Neural cell (in vitro differentiated cells): ENCODE measurements at regions not wholly inside any gene's neighbourhood (a gene's known extent, or its start where the extent isn't known, plus 50 kb on each side); places are given as distances from the start of the nearest gene placed in this dataset.

ENCODE experiments used
- H2AFZ ChIP-seq: fragments of 200-600, 300-800 bp; sonication (generic), shearing (Covaris generic); 2 replicates; pipeline ENCODE4 v1.6.0; 2014; ENCODE audit warnings: low read depth, mild to moderate bottlenecking, antibody characterized with exemption, low read length, moderate library complexity
- H3F3A ChIP-seq: fragments of 200-600 bp; shearing (Covaris generic); 2 replicates; pipeline ENCODE4 v1.6.1; 2016; ENCODE audit warnings: mild to moderate bottlenecking, moderate library complexity, mixed read lengths, antibody characterized with exemption, low read length; ENCODE audit not compliant: insufficient read depth, poor library complexity, severe bottlenecking
- H3K27ac ChIP-seq: fragments of 200-600, 300-800 bp; sonication (generic), shearing (Covaris generic); 2 replicates; pipeline ENCODE4 v1.5.1; 2014; ENCODE audit warnings: mild to moderate bottlenecking, low read length, moderate library complexity
- H3K27me3 ChIP-seq: fragments of 300-800, 200-600 bp; sonication (generic), shearing (Covaris generic); 2 replicates; pipeline ENCODE4 v1.6.0; 2014; ENCODE audit warnings: mild to moderate bottlenecking, low read depth, low read length, moderate library complexity; ENCODE audit not compliant: insufficient read depth
- H3K36me3 ChIP-seq: fragments of 300-800, 200-600 bp; sonication (generic), shearing (Covaris generic); 2 replicates; pipeline ENCODE4 v1.5.1; 2014; ENCODE audit warnings: mild to moderate bottlenecking, antibody characterized with exemption, low read length, moderate library complexity; ENCODE audit not compliant: insufficient read depth
- H3K4me2 ChIP-seq: fragments of 300-800, 200-600 bp; sonication (generic), shearing (Covaris generic); 2 replicates; pipeline ENCODE4 v1.6.0; 2014; ENCODE audit warnings: mild to moderate bottlenecking, low read length
- H3K4me3 ChIP-seq: fragments of 300-800, 200-600 bp; sonication (generic), shearing (Covaris generic); 2 replicates; pipeline ENCODE4 v1.5.1; 2014; ENCODE audit warnings: mild to moderate bottlenecking, low read length, moderate library complexity
- H3K79me2 ChIP-seq: fragments of 200-600 bp; shearing (Covaris generic); replicated peaks from 2 replicates; pipeline ENCODE4 v1.6.0; 2014; ENCODE audit warnings: mild to moderate bottlenecking, low read length, moderate library complexity; ENCODE audit not compliant: insufficient read depth
- H3K9ac ChIP-seq: fragments of 300-800, 200-600 bp; sonication (generic), shearing (Covaris generic); 2 replicates; pipeline ENCODE4 v1.6.1; 2016; ENCODE audit warnings: mild to moderate bottlenecking, low read length, mixed read lengths
- H3K9me2 ChIP-seq: fragments of 200-600 bp; shearing (Covaris generic); 2 replicates; pipeline ENCODE4 v1.6.1; 2016; ENCODE audit warnings: mild to moderate bottlenecking, low read length, mixed read lengths; ENCODE audit not compliant: insufficient read depth
- H3K9me3 ChIP-seq: fragments of 200-600, 300-800 bp; sonication (generic), shearing (Covaris generic); 2 replicates; pipeline ENCODE4 v1.6.1; 2016; ENCODE audit warnings: mild to moderate bottlenecking, mixed run types, low read length, moderate library complexity, mixed read lengths
- H4K20me1 ChIP-seq: fragments of 200-600 bp; shearing (Covaris generic); 2 replicates; pipeline ENCODE4 v1.6.1; 2016; ENCODE audit warnings: mild to moderate bottlenecking, mixed run types; ENCODE audit not compliant: insufficient read depth
- CTCF ChIP-seq: fragments of 450-650 bp; IDR thresholded peaks from 2 replicates; pipeline ENCODE4 v1.5.1; 2014; ENCODE audit warnings: antibody characterized with exemption, mild to moderate bottlenecking, moderate library complexity; ENCODE audit not compliant: poor library complexity, severe bottlenecking
- EP300 ChIP-seq: fragments of 450-650 bp; conservative IDR thresholded peaks from 2 replicates; pipeline ENCODE4 v1.6.1; 2014; ENCODE audit warnings: antibody characterized with exemption, mild to moderate bottlenecking, moderate library complexity; ENCODE audit not compliant: poor library complexity, severe bottlenecking
- EZH2 ChIP-seq: fragments of 200-600, 300-800 bp; shearing (Covaris generic), sonication (generic); IDR thresholded peaks from 2 replicates; pipeline ENCODE4 v1.6.1; 2014; ENCODE audit warnings: antibody characterized with exemption, low read length, borderline replicate concordance, mild to moderate bottlenecking; ENCODE audit not compliant: insufficient read depth, poor library complexity, severe bottlenecking
- MXI1 ChIP-seq: fragments of 450-650 bp; conservative IDR thresholded peaks from 2 replicates; pipeline ENCODE4 v1.6.1; 2014; ENCODE audit warnings: antibody characterized with exemption, mild to moderate bottlenecking; ENCODE audit not compliant: poor library complexity, severe bottlenecking
- POLR2AphosphoS5 ChIP-seq: IDR thresholded peaks from 2 replicates; pipeline ENCODE4 v1.6.1; 2012
- RAD21 ChIP-seq: fragments of 450-650 bp; conservative IDR thresholded peaks from 2 replicates; pipeline ENCODE4 v1.6.1; 2014; ENCODE audit warnings: antibody characterized with exemption, mild to moderate bottlenecking, moderate library complexity
- REST ChIP-seq: IDR thresholded peaks from 2 replicates; pipeline ENCODE4 v1.6.1; 2012; ENCODE audit warnings: borderline replicate concordance
- SMC3 ChIP-seq: fragments of 450-650 bp; conservative IDR thresholded peaks from 2 replicates; pipeline ENCODE4 v1.6.1; 2014; ENCODE audit warnings: antibody characterized with exemption, mild to moderate bottlenecking, moderate library complexity; ENCODE audit not compliant: poor library complexity
- TAF1 ChIP-seq: IDR thresholded peaks from 2 replicates; pipeline ENCODE4 v1.6.1; 2012; ENCODE audit warnings: low read depth

- H3K9ac ChIP-seq, result peak overlapping the region; percentile 21
- H3K4me3 ChIP-seq, result peak overlapping the region; percentile 26
- TF ChIP-seq POLR2AphosphoS5 (peak; percentile 63), REST (no peak), EP300 (peak; percentile 89), MXI1 (no peak), CTCF (no peak), RAD21 (no peak), TAF1 (no peak), SMC3 (no peak), EZH2 (no peak)
- no peaks in the 10 kb centered on the region for H3K79me2 ChIP-seq
- no peaks in the 10 kb centered on the region for H3K27me3 ChIP-seq
- no peaks in the 10 kb centered on the region for H3K9me3 ChIP-seq
- no peak overlapping the region for H2AFZ ChIP-seq
- H3K27ac ChIP-seq, result peak overlapping the region; percentile 60
- H3F3A ChIP-seq, result no peaks in the 10 kb centered on the region
- no peaks in the 10 kb centered on the region for H3K36me3 ChIP-seq
- H3K4me2 ChIP-seq, result peak overlapping the region; percentile 21
- no peaks in the 10 kb centered on the region for H3K9me2 ChIP-seq
- H4K20me1 ChIP-seq, result no peaks in the 10 kb centered on the region
Observed at GRCh38 chr3:76383781-76384180, 598.4 kb upstream of the ZNF717 start.

GRCh38 chr3:76387000-76387399, 601.7 kb upstream of the ZNF717 start:
- no peaks in the 10 kb centered on the region for H3K79me2 ChIP-seq
- no peaks in the 10 kb centered on the region for H3K36me3 ChIP-seq
- H3K4me2 ChIP-seq, result no peak overlapping the region
- no peaks in the 10 kb centered on the region for H3F3A ChIP-seq
- no peak for TF ChIP-seq CTCF
- no peak for TF ChIP-seq MXI1
- TF ChIP-seq SMC3, result no peak
- TF ChIP-seq EZH2, result no peak
- no peak for TF ChIP-seq RAD21
- TF ChIP-seq EP300, result no peak
- TF ChIP-seq TAF1, result no peak
- TF ChIP-seq REST, result no peak
- no peak for TF ChIP-seq POLR2AphosphoS5
- H2AFZ ChIP-seq, result no peak overlapping the region
- no peaks in the 10 kb centered on the region for H4K20me1 ChIP-seq
- no peak overlapping the region for H3K9ac ChIP-seq
- no peaks in the 10 kb centered on the region for H3K27me3 ChIP-seq
- no peak overlapping the region for H3K4me3 ChIP-seq
- no peak overlapping the region for H3K27ac ChIP-seq
- H3K9me2 ChIP-seq, result no peaks in the 10 kb centered on the region
- no peaks in the 10 kb centered on the region for H3K9me3 ChIP-seq
